GM12878 (cell line): ENCODE measurements at regions not wholly inside any gene's neighbourhood (a gene's known extent, or its start where the extent isn't known, plus 50 kb on each side); places are given as distances from the start of the nearest gene placed in this dataset.

Experiments used
- ATAC-seq: fragments of 200-7000 bp; cut with Tn5 transposase; 3 replicates; pipeline ENCODE4 v1.9.1; 2020; ENCODE audit warnings: mild to moderate bottlenecking, moderate library complexity
- BruUV-seq: library from RNA; stranded (reverse); fragments of 400-500 nt; replicated peaks from 2 replicates; lab custom pipeline; 2021; lab: Mats Ljungman, UMichigan
- CTCF ChIA-PET: fragments of 300-600 bp; sonication (Branson Sonifier 250); formaldehyde crosslinking; extraction: SDS; loops from one replicate; lab custom pipeline; 2021; ENCODE audit warnings: inconsistent platforms; lab: Yijun Ruan, JAX
- POLR2A ChIA-PET: fragments of 350-600 bp; formaldehyde crosslinking; extraction: SDS; loops from one replicate; lab custom pipeline; 2021; ENCODE audit warnings: inconsistent platforms; lab: Charles Lee
- RAD21 ChIA-PET: fragments of 300-600 bp; sonication (Branson Sonifier 250); formaldehyde crosslinking; loops from one replicate; lab custom pipeline; 2023; ENCODE audit warnings: antibody characterized with exemption; ENCODE audit not compliant: unreplicated experiment; lab: Charles Lee
- SMC1A ChIA-PET: fragments of 300-600 bp; sonication (Branson Sonifier 250); formaldehyde crosslinking; loops from one replicate; lab custom pipeline; 2023; ENCODE audit not compliant: unreplicated experiment, uncharacterized antibody; lab: Charles Lee
- DNase-seq: peaks from one replicate; pipeline ENCODE4 v3.0.0-alpha.2; 2011; ENCODE audit warnings: low read depth, low spot score
- FAIRE-seq: peaks from 3 replicates; lab custom pipeline; 2011; peaks lifted over from hg19 to GRCh38; lab: Jason Lieb, UNC
- H2AFZ ChIP-seq: 2 replicates; pipeline ENCODE4 v1.6.0; 2011; ENCODE audit warnings: low read depth, low read length, control low read depth; ENCODE audit not compliant: control insufficient read depth
- H3K27ac ChIP-seq: 2 replicates; pipeline ENCODE4 v1.5.1; 2011; ENCODE audit warnings: control low read depth; ENCODE audit not compliant: control insufficient read depth, insufficient read depth
- H3K27me3 ChIP-seq, 2 experiments: replicated peaks in 1 of 2; 2 replicates each; pipeline versions ENCODE4 v1.6.0 to v1.6.1; 2011; ENCODE audit warnings: low read length in 1 of 2; ENCODE audit not compliant: control insufficient read depth in 2 of 2, insufficient read depth in 2 of 2
- H3K36me3 ChIP-seq, 2 experiments: 2 replicates each; pipeline ENCODE4 v1.5.1; 2011; ENCODE audit warnings: low read length in 1 of 2; ENCODE audit not compliant: control insufficient read depth in 2 of 2, insufficient read depth in 2 of 2
- H3K4me1 ChIP-seq: 2 replicates; pipeline ENCODE4 v1.6.1; 2011; ENCODE audit warnings: mild to moderate bottlenecking, low read length, moderate library complexity, mixed read lengths; ENCODE audit not compliant: control insufficient read depth, insufficient read depth
- H3K4me2 ChIP-seq: 2 replicates; pipeline ENCODE4 v1.6.0; 2011; ENCODE audit warnings: control low read depth; ENCODE audit not compliant: control insufficient read depth, insufficient read depth
- H3K4me3 ChIP-seq: fragments of 200-600 bp; sonication (generic); 2 replicates; pipeline ENCODE4 v1.5.1; 2016
- H3K79me2 ChIP-seq: 2 replicates; pipeline ENCODE4 v1.6.0; 2011; ENCODE audit warnings: low read length; ENCODE audit not compliant: control insufficient read depth, insufficient read depth
- H3K9ac ChIP-seq: 2 replicates; pipeline ENCODE4 v1.8.0; 2011; ENCODE audit warnings: low read length, control low read depth, mixed read lengths; ENCODE audit not compliant: control insufficient read depth, insufficient read depth
- H3K9me3 ChIP-seq: replicated peaks from 3 replicates; pipeline ENCODE4 v1.5.1; 2011; ENCODE audit warnings: mild to moderate bottlenecking, low read length; ENCODE audit not compliant: control insufficient read depth, insufficient read depth
- H4K20me1 ChIP-seq: 2 replicates; pipeline ENCODE4 v1.6.0; 2011; ENCODE audit not compliant: control insufficient read depth, insufficient read depth
- BCL11A ChIP-seq: IDR thresholded peaks from 2 replicates; pipeline ENCODE4 v1.6.1; 2011; ENCODE audit warnings: low read depth, low read length
- CBFB ChIP-seq: IDR thresholded peaks from 2 replicates; pipeline ENCODE4 v1.6.1; 2016; ENCODE audit warnings: antibody characterized with exemption, low read depth
- CBX3 ChIP-seq: fragments of 200-600 bp; sonication (generic); IDR thresholded peaks from 2 replicates; pipeline ENCODE4 v1.6.1; 2016; ENCODE audit warnings: low read depth, borderline replicate concordance
- CHD1 ChIP-seq: IDR thresholded peaks from 2 replicates; pipeline ENCODE4 v1.6.1; 2012; ENCODE audit warnings: low read depth, low read length, improper control_type of control experiment
- EED ChIP-seq: sonication (generic); IDR thresholded peaks from 2 replicates; pipeline ENCODE4 v1.6.1; 2016; ENCODE audit warnings: antibody characterized with exemption, low read depth
- FOXK2 ChIP-seq: fragments of 450-650 bp; IDR thresholded peaks from 2 replicates; pipeline ENCODE4 v1.6.1; 2017; ENCODE audit warnings: mild to moderate bottlenecking, moderate library complexity
- IKZF1 ChIP-seq: fragments of 450-650 bp; conservative IDR thresholded peaks from 2 replicates; pipeline ENCODE4 v1.6.1; 2017; ENCODE audit warnings: antibody characterized with exemption, mild to moderate bottlenecking
- KDM1A ChIP-seq: fragments of 200-600 bp; sonication (generic); IDR thresholded peaks from 2 replicates; pipeline ENCODE4 v1.6.1; 2016; ENCODE audit warnings: borderline replicate concordance
- LARP7 ChIP-seq: fragments of 450-650 bp; IDR thresholded peaks from 2 replicates; pipeline ENCODE4 v1.6.1; 2017; ENCODE audit warnings: mild to moderate bottlenecking
- NFXL1 ChIP-seq: fragments of 450-650 bp; IDR thresholded peaks from 2 replicates; pipeline ENCODE4 v1.6.1; 2017; ENCODE audit warnings: antibody characterized with exemption, mild to moderate bottlenecking, borderline replicate concordance
- NFYA ChIP-seq: IDR thresholded peaks from 2 replicates; pipeline ENCODE4 v1.6.1; 2011; ENCODE audit warnings: low read depth, mild to moderate bottlenecking, low read length, improper control_type of control experiment, borderline replicate concordance
- NFYB ChIP-seq: IDR thresholded peaks from 2 replicates; pipeline ENCODE4 v1.6.1; 2011; ENCODE audit warnings: low read depth, mild to moderate bottlenecking, low read length, improper control_type of control experiment, moderate library complexity; ENCODE audit not compliant: insufficient read depth
- PAX5 ChIP-seq: IDR thresholded peaks from 2 replicates; pipeline ENCODE4 v1.6.1; 2011; ENCODE audit warnings: low read depth, low read length, borderline replicate concordance
- SREBF1 ChIP-seq: IDR thresholded peaks from 2 replicates; pipeline ENCODE4 v1.6.1; 2012; ENCODE audit warnings: mild to moderate bottlenecking, low read length
- ZNF24 ChIP-seq: fragments of 450-650 bp; IDR thresholded peaks from 2 replicates; pipeline ENCODE4 v1.6.1; 2017; ENCODE audit warnings: antibody characterized with exemption, mild to moderate bottlenecking
- ZNF622 ChIP-seq: fragments of 450-650 bp; IDR thresholded peaks from 2 replicates; pipeline ENCODE4 v1.6.1; 2017; ENCODE audit warnings: mild to moderate bottlenecking, inconsistent platforms
- WGBS: methylation state at CpG from one replicate; pipeline ENCODE4 v1.1.6; 2016; ENCODE audit warnings: low lambda C conversion rate; ENCODE audit not compliant: insufficient replicate concordance, insufficient coverage; ENCODE audit errors: missing lambda C conversion rate; 5-methylcytosine and 5-hydroxymethylcytosine counted together
- in situ Hi-C: fragments of 300-500 bp; cut with MboI; formaldehyde crosslinking; loops from 9 replicates; pipeline ENCODE4 v1.14.3; 2018; ENCODE audit warnings: mixed read lengths
- intact Hi-C: fragments of 100-400 bp; cut with micrococcal nuclease; formaldehyde crosslinking; loops from one replicate; pipeline ENCODE4 v1.14.2; 2022; ENCODE audit not compliant: unreplicated experiment
- TF ChIP-seq, protein P1 (sequence below): fragments of 450-650 bp; IDR thresholded peaks from 2 replicates; pipeline ENCODE4 v1.6.1; 2016; ENCODE audit warnings: mild to moderate bottlenecking, moderate library complexity, borderline replicate concordance
- TF ChIP-seq, protein P2 (sequence below), 3 experiments: IDR thresholded peaks in 2 of 3; conservative IDR thresholded peaks in 1 of 3; 2 replicates each; pipeline ENCODE4 v1.5.1; 2011; ENCODE audit warnings: low read depth in 3 of 3, low read length in 3 of 3, mild to moderate bottlenecking in 3 of 3, control low read depth in 2 of 3, moderate library complexity in 2 of 3, inconsistent platforms in 1 of 3, mixed read lengths in 1 of 3; ENCODE audit not compliant: control insufficient read depth in 2 of 3, insufficient read depth in 1 of 3; ENCODE audit errors: extremely low read depth in 1 of 3

DNA sequence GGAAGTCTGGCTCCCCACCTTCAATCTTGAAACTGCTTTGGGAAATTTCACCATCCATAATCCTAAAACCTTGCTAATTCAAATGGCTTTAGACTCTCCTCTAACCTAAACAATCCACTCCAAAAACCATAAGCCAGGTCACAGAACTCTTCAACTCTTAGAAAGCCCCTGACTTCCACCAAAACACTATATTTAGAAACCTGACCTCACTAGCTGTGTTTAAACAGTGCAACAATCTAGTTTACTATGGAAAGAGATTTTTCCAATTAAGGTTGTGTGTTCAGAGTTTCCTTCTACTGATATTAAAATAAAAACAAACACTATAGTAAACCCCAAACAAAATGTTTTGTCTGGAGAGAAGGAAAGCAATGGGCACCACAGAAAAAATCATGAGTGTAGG, 308.1 kb downstream of the OSR1 start (continued):
- TF ChIP-seq, protein P1, sequence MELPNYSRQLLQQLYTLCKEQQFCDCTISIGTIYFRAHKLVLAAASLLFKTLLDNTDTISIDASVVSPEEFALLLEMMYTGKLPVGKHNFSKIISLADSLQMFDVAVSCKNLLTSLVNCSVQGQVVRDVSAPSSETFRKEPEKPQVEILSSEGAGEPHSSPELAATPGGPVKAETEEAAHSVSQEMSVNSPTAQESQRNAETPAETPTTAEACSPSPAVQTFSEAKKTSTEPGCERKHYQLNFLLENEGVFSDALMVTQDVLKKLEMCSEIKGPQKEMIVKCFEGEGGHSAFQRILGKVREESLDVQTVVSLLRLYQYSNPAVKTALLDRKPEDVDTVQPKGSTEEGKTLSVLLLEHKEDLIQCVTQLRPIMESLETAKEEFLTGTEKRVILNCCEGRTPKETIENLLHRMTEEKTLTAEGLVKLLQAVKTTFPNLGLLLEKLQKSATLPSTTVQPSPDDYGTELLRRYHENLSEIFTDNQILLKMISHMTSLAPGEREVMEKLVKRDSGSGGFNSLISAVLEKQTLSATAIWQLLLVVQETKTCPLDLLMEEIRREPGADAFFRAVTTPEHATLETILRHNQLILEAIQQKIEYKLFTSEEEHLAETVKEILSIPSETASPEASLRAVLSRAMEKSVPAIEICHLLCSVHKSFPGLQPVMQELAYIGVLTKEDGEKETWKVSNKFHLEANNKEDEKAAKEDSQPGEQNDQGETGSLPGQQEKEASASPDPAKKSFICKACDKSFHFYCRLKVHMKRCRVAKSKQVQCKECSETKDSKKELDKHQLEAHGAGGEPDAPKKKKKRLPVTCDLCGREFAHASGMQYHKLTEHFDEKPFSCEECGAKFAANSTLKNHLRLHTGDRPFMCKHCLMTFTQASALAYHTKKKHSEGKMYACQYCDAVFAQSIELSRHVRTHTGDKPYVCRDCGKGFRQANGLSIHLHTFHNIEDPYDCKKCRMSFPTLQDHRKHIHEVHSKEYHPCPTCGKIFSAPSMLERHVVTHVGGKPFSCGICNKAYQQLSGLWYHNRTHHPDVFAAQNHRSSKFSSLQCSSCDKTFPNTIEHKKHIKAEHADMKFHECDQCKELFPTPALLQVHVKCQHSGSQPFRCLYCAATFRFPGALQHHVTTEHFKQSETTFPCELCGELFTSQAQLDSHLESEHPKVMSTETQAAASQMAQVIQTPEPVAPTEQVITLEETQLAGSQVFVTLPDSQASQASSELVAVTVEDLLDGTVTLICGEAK = no peak

DNA sequence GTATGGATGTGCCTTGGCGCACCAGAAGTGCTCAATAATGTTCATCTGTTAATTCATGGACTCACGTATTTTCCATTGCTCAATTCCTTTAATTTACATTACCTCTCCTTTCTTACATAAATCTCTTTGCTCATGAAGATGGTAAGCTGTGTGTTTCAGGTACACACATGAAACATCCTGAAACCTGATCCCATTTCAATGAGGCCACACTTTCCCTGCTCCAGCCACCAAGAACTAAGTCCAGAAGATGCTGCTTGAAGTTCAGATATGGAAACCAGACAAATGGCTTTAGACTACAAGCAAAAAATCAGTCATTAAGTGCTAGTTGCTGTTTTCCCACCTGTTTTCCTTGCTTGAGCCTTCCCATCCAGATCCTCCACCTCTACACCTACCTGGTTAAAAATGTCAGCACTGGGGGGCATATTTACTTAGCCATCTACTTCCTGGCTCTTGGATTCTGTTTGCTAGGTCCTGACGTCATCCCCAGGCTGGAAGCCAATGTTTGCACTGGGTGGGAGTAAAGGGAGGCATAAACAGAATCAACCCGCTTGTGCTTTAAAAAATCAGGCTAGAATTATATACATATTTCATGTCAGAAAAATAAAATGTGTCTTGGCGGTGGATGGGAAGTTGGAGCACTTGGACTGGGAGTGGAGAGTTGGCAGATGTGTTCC, 309.7 kb downstream of the OSR1 start:
- Histone ChIP-seq H3K27me3 (no peaks in the 10 kb centered on the region), H3K36me3 (no peaks in the 10 kb centered on the region), H4K20me1 (no peaks in the 10 kb centered on the region), H3K79me2 (no peaks in the 10 kb centered on the region), H2AFZ (no peak overlapping the region), H3K4me1 (no peaks in the 10 kb centered on the region), H3K4me3 (no peak overlapping the region), H3K27ac (no peak overlapping the region), H3K4me2 (no peak overlapping the region), H3K9me3 (no peaks in the 10 kb centered on the region), H3K9ac (no peak overlapping the region)
- DNase-seq = no peak
- intact Hi-C loops (loop anchor here (5.0 kb wide), 1 partner anchor 106 kb away; no protein-coding TSS in a partner anchor), in situ Hi-C loops (no loop called here)
- WGBS = 45% methylated on average over 5 of the region's 5 CpGs
- CTCF ChIA-PET = no interaction called here
- no TSS peak for BruUV-seq
- no peak for ATAC-seq
- POLR2A ChIA-PET = interaction anchor here (0.7 kb wide), 1 partner anchor 405 kb away, joined by 3 read pairs; no protein-coding TSS in a partner anchor
- FAIRE-seq = no peak
- SMC1A ChIA-PET = no interaction called here
- TF ChIP-seq CBX3 (no peak), CBFB (no peak), FOXK2 (no peak), ZNF24 (no peak), PAX5 (no peak), BCL11A (no peak), ZNF622 (no peak), LARP7 (no peak), EED (no peak), IKZF1 (no peak), NFXL1 (no peak), CHD1 (no peak), SREBF1 (no peak), NFYA (no peak), NFYB (no peak), KDM1A (no peak)
- TF ChIP-seq, protein P2, sequence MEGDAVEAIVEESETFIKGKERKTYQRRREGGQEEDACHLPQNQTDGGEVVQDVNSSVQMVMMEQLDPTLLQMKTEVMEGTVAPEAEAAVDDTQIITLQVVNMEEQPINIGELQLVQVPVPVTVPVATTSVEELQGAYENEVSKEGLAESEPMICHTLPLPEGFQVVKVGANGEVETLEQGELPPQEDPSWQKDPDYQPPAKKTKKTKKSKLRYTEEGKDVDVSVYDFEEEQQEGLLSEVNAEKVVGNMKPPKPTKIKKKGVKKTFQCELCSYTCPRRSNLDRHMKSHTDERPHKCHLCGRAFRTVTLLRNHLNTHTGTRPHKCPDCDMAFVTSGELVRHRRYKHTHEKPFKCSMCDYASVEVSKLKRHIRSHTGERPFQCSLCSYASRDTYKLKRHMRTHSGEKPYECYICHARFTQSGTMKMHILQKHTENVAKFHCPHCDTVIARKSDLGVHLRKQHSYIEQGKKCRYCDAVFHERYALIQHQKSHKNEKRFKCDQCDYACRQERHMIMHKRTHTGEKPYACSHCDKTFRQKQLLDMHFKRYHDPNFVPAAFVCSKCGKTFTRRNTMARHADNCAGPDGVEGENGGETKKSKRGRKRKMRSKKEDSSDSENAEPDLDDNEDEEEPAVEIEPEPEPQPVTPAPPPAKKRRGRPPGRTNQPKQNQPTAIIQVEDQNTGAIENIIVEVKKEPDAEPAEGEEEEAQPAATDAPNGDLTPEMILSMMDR (IDR thresholded peaks at IDR 0.05 in 2 of 3, conservative IDR thresholded peaks at IDR 0.05 in 1 of 3; ENCODE audit: control insufficient read depth in 2 of 3, extremely low read depth in 1 of 3, insufficient read depth in 1 of 3, low read depth in 3 of 3, low read length in 3 of 3) = no peak
- RAD21 ChIA-PET = no interaction called here
